K562 (cell line): ENCODE measurements at regions not wholly inside any gene's neighbourhood (a gene's known extent, or its start where the extent isn't known, plus 50 kb on each side); places are given as distances from the start of the nearest gene placed in this dataset.

ENCODE experiments used
- BDP1 ChIP-seq: IDR thresholded peaks from 3 replicates; pipeline ENCODE4 v1.6.1; 2011; ENCODE audit not compliant: insufficient read length, insufficient read depth
- CBX3 ChIP-seq, 2 experiments: IDR thresholded peaks; 1 replicate in 1 of 2; 2 replicates in 1 of 2; pipeline ENCODE4 v1.6.1; 2012; ENCODE audit warnings: inconsistent platforms in 2 of 2, low read length in 2 of 2, borderline replicate concordance in 1 of 2, control low read depth in 1 of 2
- CREB1 ChIP-seq, 2 experiments: sonication (generic) in 1 of 2; formaldehyde crosslinking in 1 of 2; IDR thresholded peaks; 2 replicates each; pipeline versions ENCODE4 v1.6.1 to v1.8.0; 2012 to 2022; ENCODE audit warnings: inconsistent platforms in 1 of 2, mild to moderate bottlenecking in 1 of 2, missing genetic modification reagents in 1 of 2, moderate library complexity in 1 of 2
- ELK1 ChIP-seq: sonication (generic); formaldehyde crosslinking; IDR thresholded peaks from 2 replicates; pipeline ENCODE4 v1.8.1; 2022; ENCODE audit warnings: missing genetic modification reagents
- ETV1 ChIP-seq: fragments of 450-650 bp; conservative IDR thresholded peaks from 2 replicates; pipeline ENCODE4 v1.6.1; 2016; ENCODE audit warnings: missing genetic modification characterization, control low read depth, low read depth, missing compliant biosample characterization
- GABPA ChIP-seq: fragments of 200-800 bp; sonication (Bioruptor generic); conservative IDR thresholded peaks from 2 replicates; pipeline ENCODE4 v1.6.1; 2016; ENCODE audit warnings: low read depth, missing genetic modification characterization, missing compliant biosample characterization
- NCOA4 ChIP-seq: fragments of 450-650 bp; IDR thresholded peaks from 2 replicates; pipeline ENCODE4 v1.6.1; 2018; ENCODE audit warnings: mild to moderate bottlenecking; ENCODE audit not compliant: partially characterized antibody
- NFYB ChIP-seq: IDR thresholded peaks from 2 replicates; pipeline ENCODE4 v1.6.1; 2011; ENCODE audit warnings: mild to moderate bottlenecking, moderate library complexity; ENCODE audit not compliant: insufficient read length; ENCODE audit errors: extremely low read depth
- NRF1 ChIP-seq, 2 experiments: fragments of 450-650 bp; IDR thresholded peaks in 1 of 2; conservative IDR thresholded peaks in 1 of 2; 2 replicates each; pipeline ENCODE4 v1.6.1; 2014; ENCODE audit warnings: mild to moderate bottlenecking in 2 of 2
- POLR2H ChIP-seq: IDR thresholded peaks from 2 replicates; pipeline ENCODE4 v1.6.1; 2016; ENCODE audit warnings: missing genetic modification characterization, low read depth, mild to moderate bottlenecking, control low read depth, missing compliant biosample characterization, moderate library complexity
- RB1 ChIP-seq: fragments of 450-650 bp; IDR thresholded peaks from 2 replicates; pipeline ENCODE4 v1.6.1; 2017; ENCODE audit warnings: low read depth, mild to moderate bottlenecking
- REST ChIP-seq, 2 experiments: fragments of 450-650 bp; formaldehyde crosslinking in 1 of 2; IDR thresholded peaks; 2 replicates each; pipeline versions ENCODE4 v1.4.0 to v1.6.1; 2014 to 2020; ENCODE audit warnings: mild to moderate bottlenecking in 2 of 2, borderline replicate concordance in 1 of 2, low read depth in 1 of 2
- SAFB2 ChIP-seq: fragments of 200-400 bp; formaldehyde crosslinking; IDR thresholded peaks from 2 replicates; pipeline ENCODE4 v1.6.1; 2018; ENCODE audit warnings: borderline replicate concordance, low read length, low read depth, moderate library complexity; ENCODE audit not compliant: severe bottlenecking
- SIN3B ChIP-seq: fragments of 450-650 bp; IDR thresholded peaks from 2 replicates; pipeline ENCODE4 v1.6.1; 2017; ENCODE audit warnings: low read depth, mild to moderate bottlenecking, moderate library complexity
- SMAD3 ChIP-seq: fragments of 450-650 bp; formaldehyde crosslinking; conservative IDR thresholded peaks from 2 replicates; pipeline ENCODE4 v1.4.0; 2020; ENCODE audit warnings: mild to moderate bottlenecking
- ZNF184 ChIP-seq: sonication (generic); formaldehyde crosslinking; IDR thresholded peaks from 2 replicates; pipeline ENCODE4 v1.5.0; 2020; ENCODE audit warnings: missing genetic modification reagents
- ZNF197 ChIP-seq: fragments of 200-800 bp; sonication (Bioruptor generic); IDR thresholded peaks from 2 replicates; pipeline ENCODE4 v1.6.1; 2016; ENCODE audit warnings: low read depth, missing genetic modification characterization, missing compliant biosample characterization
- ZNF668 ChIP-seq: fragments of 250-450 bp; sonication (Bioruptor Pico); IDR thresholded peaks from 2 replicates; pipeline ENCODE4 v1.8.0; 2022; ENCODE audit warnings: mild to moderate bottlenecking, inconsistent platforms

GRCh38 chr6:16031278-16031981 is 97.5 kb upstream of the MYLIP start (continued):
- TF ChIP-seq REST (IDR thresholded peaks at IDR 0.05; ENCODE audit: borderline replicate concordance): peak; percentile 60
- no peak; the same call in none of the 2 replicates for TF ChIP-seq REST (CRISPR knock-in tag; IDR thresholded peaks at IDR 0.05; ENCODE audit: low read depth)
- 0 out of 4 replicates have a peak, but pooled peaks have one; percentile 27 to 44 for TF ChIP-seq NRF1 (conservative IDR thresholded peaks at IDR 0.05 in 1 of 2, IDR thresholded peaks at IDR 0.05 in 1 of 2)
- TF ChIP-seq CREB1 (IDR thresholded peaks at IDR 0.05): peak; percentile 87
- TF ChIP-seq CREB1 (CRISPR knock-in tag; IDR thresholded peaks at IDR 0.05): peak; percentile 41; the same call in 1 of the 2 replicates
- TF ChIP-seq ELK1 (CRISPR knock-in tag): no peak
- peak; percentile 65; the same call in 1 of the 2 replicates for TF ChIP-seq POLR2H
- peak; percentile 57; the same call in 1 of the 2 replicates for TF ChIP-seq ETV1 (tag)
- peak in 1 of 2 experiments; percentile 88; a peak in 2 of 3 replicates for TF ChIP-seq CBX3 (IDR thresholded peaks at IDR 0.05; ENCODE audit: borderline replicate concordance in 1 of 2, low read length in 2 of 2)
- TF ChIP-seq NFYB: no peak
- TF ChIP-seq SIN3B: no peak
- TF ChIP-seq ZNF184 (CRISPR knock-in tag): no peak
- peak; percentile 69 for TF ChIP-seq GABPA (tag)
- no peak for TF ChIP-seq SAFB2
- no peak for TF ChIP-seq BDP1
- peak; percentile 98 for TF ChIP-seq ZNF668
- TF ChIP-seq NCOA4: peak; percentile 94
- peak; percentile 94; the same call in 1 of the 2 replicates for TF ChIP-seq ZNF197 (CRISPR knock-in tag)
- peak; percentile 73 for TF ChIP-seq RB1
- TF ChIP-seq SMAD3 (CRISPR knock-in tag): peak; percentile 97
